H1 (cell line): ENCODE measurements at regions not wholly inside any gene's neighbourhood (a gene's known extent, or its start where the extent isn't known, plus 50 kb on each side); places are given as distances from the start of the nearest gene placed in this dataset.

ENCODE experiments used
- CTCF ChIA-PET: fragments of 300-600 bp; sonication (Branson Sonifier 250); formaldehyde crosslinking; loops from one replicate; lab custom pipeline; 2021; ENCODE audit not compliant: partially characterized antibody; lab: Charles Lee
- POLR2A ChIA-PET: fragments of 300-600 bp; sonication (Branson Sonifier 250); formaldehyde crosslinking; loops from one replicate; lab custom pipeline; 2021; ENCODE audit warnings: inconsistent platforms; ENCODE audit not compliant: partially characterized antibody; lab: Charles Lee
- DNase-seq, 2 experiments: peaks; one replicate each; pipeline versions ENCODE4 v3.0.0 to v3.0.0-alpha.2; 2010 to 2022; ENCODE audit warnings: low spot score in 2 of 2, low read depth in 1 of 2, mixed read lengths in 1 of 2
- FAIRE-seq: peaks from 2 replicates; lab custom pipeline; 2011; peaks lifted over from hg19 to GRCh38; lab: Jason Lieb, UNC
- H2AFZ ChIP-seq: 2 replicates; pipeline ENCODE4 v1.8.1; 2012; ENCODE audit warnings: low read length, inconsistent platforms
- H2AK5ac ChIP-seq: 2 replicates; pipeline ENCODE4 v1.6.1; 2013; ENCODE audit warnings: low read depth, low read length
- H2BK120ac ChIP-seq: replicated peaks from 2 replicates; pipeline ENCODE3; 2013; ENCODE audit warnings: low read depth, low read length, inconsistent platforms
- H2BK12ac ChIP-seq: 2 replicates; pipeline ENCODE4 v1.6.1; 2013; ENCODE audit warnings: low read depth, low read length
- H2BK15ac ChIP-seq: 2 replicates; pipeline ENCODE4 v1.6.1; 2013; ENCODE audit warnings: low read length
- H2BK20ac ChIP-seq: 2 replicates; pipeline ENCODE4 v1.6.1; 2013; ENCODE audit warnings: low read length
- H2BK5ac ChIP-seq: 2 replicates; pipeline ENCODE4 v1.6.1; 2013; ENCODE audit warnings: low read depth, low read length
- H3K14ac ChIP-seq: 2 replicates; pipeline ENCODE4 v1.6.1; 2013; ENCODE audit warnings: inconsistent platforms; ENCODE audit not compliant: insufficient read length
- H3K18ac ChIP-seq: 2 replicates; pipeline ENCODE4 v1.6.1; 2013; ENCODE audit warnings: low read length; ENCODE audit errors: extremely low read depth
- H3K23ac ChIP-seq: 2 replicates; pipeline ENCODE4 v1.6.1; 2013; ENCODE audit warnings: inconsistent platforms; ENCODE audit not compliant: insufficient read length
- H3K23me2 ChIP-seq: 2 replicates; pipeline ENCODE4 v1.6.1; 2013; ENCODE audit warnings: low read depth, low read length
- H3K27ac ChIP-seq: 2 replicates; pipeline ENCODE4 v1.6.1; 2011; ENCODE audit warnings: low read depth, low read length, inconsistent platforms
- H3K27me3 ChIP-seq, 4 experiments: replicated peaks in 1 of 4; 1 replicate in 1 of 4; 2 replicates in 3 of 4; pipeline versions ENCODE4 v1.6.1 to v1.8.1; 2011 to 2013; ENCODE audit warnings: low read length in 3 of 4, mild to moderate bottlenecking in 3 of 4, inconsistent platforms in 2 of 4, mixed read lengths in 2 of 4, moderate library complexity in 1 of 4; ENCODE audit not compliant: control insufficient read depth in 3 of 4, insufficient read depth in 3 of 4; ENCODE audit errors: extremely low read depth in 1 of 4
- H3K36me3 ChIP-seq, 4 experiments: 2 replicates each; pipeline versions ENCODE4 v1.6.1 to v1.8.1; 2011 to 2013; ENCODE audit warnings: mild to moderate bottlenecking in 4 of 4, low read length in 3 of 4, moderate library complexity in 2 of 4, control low read depth in 1 of 4, inconsistent platforms in 1 of 4; ENCODE audit not compliant: insufficient read depth in 4 of 4, control insufficient read depth in 2 of 4
- H3K4ac ChIP-seq: replicated peaks from 2 replicates; pipeline ENCODE3; 2013; ENCODE audit warnings: low read length, low read depth, mixed read lengths, inconsistent platforms; ENCODE audit not compliant: insufficient read length
- H3K4me1 ChIP-seq, 4 experiments: replicated peaks in 1 of 4; 1 replicate in 1 of 4; 2 replicates in 3 of 4; pipeline versions ENCODE4 v1.6.1 to v1.8.1; 2011 to 2013; ENCODE audit warnings: low read length in 3 of 4, inconsistent platforms in 2 of 4, mixed read lengths in 1 of 4; ENCODE audit not compliant: insufficient read depth in 4 of 4, control insufficient read depth in 3 of 4
- H3K4me2 ChIP-seq, 2 experiments: 2 replicates each; pipeline versions ENCODE4 v1.6.1 to v1.8.1; 2011 to 2013; ENCODE audit warnings: low read depth in 2 of 2, low read length in 2 of 2, control low read depth in 1 of 2, inconsistent platforms in 1 of 2, mild to moderate bottlenecking in 1 of 2; ENCODE audit not compliant: insufficient read depth in 1 of 2
- H3K4me3 ChIP-seq, 4 experiments: fragments of 200-600, 300-600 bp in 1 of 4; sonication (generic), shearing (Covaris generic), sonication (Bioruptor Twin) in 1 of 4; 2 replicates each; pipeline versions ENCODE4 v1.5.1 to v1.8.1; 2011 to 2016; ENCODE audit warnings: low read length in 4 of 4, low read depth in 3 of 4, control low read depth in 2 of 4, inconsistent platforms in 2 of 4, mild to moderate bottlenecking in 2 of 4, mixed read lengths in 1 of 4, moderate library complexity in 1 of 4; ENCODE audit not compliant: insufficient read depth in 2 of 4; ENCODE audit errors: extremely low read depth in 1 of 4
- H3K56ac ChIP-seq: replicated peaks from 2 replicates; pipeline ENCODE3; 2013; ENCODE audit warnings: low read depth, mild to moderate bottlenecking, mixed read lengths, low read length, inconsistent platforms; ENCODE audit not compliant: insufficient read length
- H3K79me1 ChIP-seq: 2 replicates; pipeline ENCODE4 v1.6.1; 2013; ENCODE audit warnings: low read depth, low read length, control low read depth
- H3K79me2 ChIP-seq, 2 experiments: 2 replicates each; pipeline versions ENCODE4 v1.6.1 to v1.8.1; 2012 to 2013; ENCODE audit warnings: low read length in 2 of 2, mild to moderate bottlenecking in 2 of 2, inconsistent platforms in 1 of 2; ENCODE audit not compliant: insufficient read depth in 2 of 2, control insufficient read depth in 1 of 2
- H3K9ac ChIP-seq, 4 experiments: replicated peaks in 1 of 4; 1 replicate in 1 of 4; 2 replicates in 3 of 4; pipeline versions ENCODE4 v1.6.1 to v1.8.1; 2011 to 2013; ENCODE audit warnings: low read depth in 3 of 4, low read length in 3 of 4, control low read depth in 2 of 4, mild to moderate bottlenecking in 2 of 4, moderate library complexity in 2 of 4, inconsistent platforms in 1 of 4; ENCODE audit errors: extremely low read depth in 1 of 4
- H3K9me3 ChIP-seq, 2 experiments: 2 replicates each; pipeline versions ENCODE4 v1.6.1 to v1.8.1; 2012 to 2013; ENCODE audit warnings: mild to moderate bottlenecking in 2 of 2, moderate library complexity in 2 of 2, control low read depth in 1 of 2, inconsistent platforms in 1 of 2, low read depth in 1 of 2, low read length in 1 of 2, mixed read lengths in 1 of 2; ENCODE audit not compliant: insufficient read depth in 2 of 2
- H4K20me1 ChIP-seq, 2 experiments: replicated peaks in 1 of 2; 2 replicates each; pipeline versions ENCODE3 to v1.8.1; 2011 to 2013; ENCODE audit warnings: inconsistent platforms in 2 of 2, low read length in 2 of 2, mild to moderate bottlenecking in 1 of 2; ENCODE audit not compliant: insufficient read depth in 2 of 2, control insufficient read depth in 1 of 2
- H4K5ac ChIP-seq: 2 replicates; pipeline ENCODE4 v1.6.1; 2013; ENCODE audit warnings: low read length, low read depth, mixed read lengths, inconsistent platforms; ENCODE audit not compliant: insufficient read length
- H4K8ac ChIP-seq: 2 replicates; pipeline ENCODE4 v1.8.0; 2013; ENCODE audit warnings: mild to moderate bottlenecking, moderate library complexity, low read length, inconsistent platforms; ENCODE audit not compliant: insufficient read depth; ENCODE audit errors: extremely low read depth
- H4K91ac ChIP-seq: replicated peaks from 2 replicates; pipeline ENCODE3; 2013; ENCODE audit warnings: low read length, mixed read lengths, inconsistent platforms; ENCODE audit not compliant: insufficient read length
- BCL11A ChIP-seq, 2 experiments: IDR thresholded peaks; one replicate each; pipeline ENCODE4 v1.6.1; 2011; ENCODE audit warnings: low read depth in 2 of 2, low read length in 2 of 2, mild to moderate bottlenecking in 2 of 2
- CHD1 ChIP-seq: IDR thresholded peaks from 2 replicates; pipeline ENCODE4 v1.6.1; 2012; ENCODE audit warnings: low read depth, low read length, improper control_type of control experiment
- CTBP2 ChIP-seq: IDR thresholded peaks from 2 replicates; pipeline ENCODE4 v1.7.0; 2011; ENCODE audit warnings: borderline replicate concordance, mild to moderate bottlenecking, moderate library complexity, mixed read lengths, low read length; ENCODE audit not compliant: insufficient read depth, insufficient read length
- EGR1 ChIP-seq: IDR thresholded peaks from 2 replicates; pipeline ENCODE4 v1.6.1; 2011; ENCODE audit warnings: low read depth, low read length, borderline replicate concordance
- GTF2F1 ChIP-seq: IDR thresholded peaks from 2 replicates; pipeline ENCODE4 v1.6.1; 2012; ENCODE audit warnings: low read depth, low read length, improper control_type of control experiment, borderline replicate concordance
- POLR2A ChIP-seq, 2 experiments: IDR thresholded peaks; 1 replicate in 1 of 2; 2 replicates in 1 of 2; pipeline ENCODE4 v1.6.1; 2011; ENCODE audit warnings: low read depth in 2 of 2, low read length in 2 of 2, mild to moderate bottlenecking in 2 of 2; ENCODE audit errors: control extremely low read depth in 1 of 2
- SIRT6 ChIP-seq: IDR thresholded peaks from one replicate; pipeline ENCODE4 v1.7.1; 2012; ENCODE audit warnings: low read length, inconsistent platforms

DNA sequence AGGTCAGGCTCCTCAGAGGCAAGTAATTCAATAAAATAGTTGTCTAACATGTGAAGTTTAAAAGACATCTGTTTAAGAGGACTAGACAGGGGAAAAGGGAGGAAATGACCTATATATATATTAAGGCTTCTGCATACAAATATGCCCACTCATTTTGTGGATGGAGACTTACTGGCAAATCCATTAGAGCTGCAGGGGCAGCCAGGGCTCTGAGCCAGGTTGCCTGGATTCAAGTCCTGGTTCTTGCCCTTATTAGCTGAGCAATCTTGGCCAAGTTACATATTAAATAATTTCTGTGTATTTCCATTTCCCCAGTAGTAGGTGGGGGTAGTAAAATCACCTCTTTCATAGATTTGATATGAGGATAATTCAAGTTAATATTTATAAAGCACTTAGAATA, 287.0 kb upstream of the RIMS1 start:
- no peaks in the 10 kb centered on the region for H3K4me1 ChIP-seq
- no peak overlapping the region for H2BK15ac ChIP-seq
- POLR2A ChIA-PET, result interaction anchor here (1.3 kb wide), 1 partner anchor 15 kb away, joined by 3 read pairs; no protein-coding TSS in a partner anchor
- peaks cover 0 to 1% (median 0%) of the 10 kb centered on the region in 4 experiments; a peak in 1 of 7 replicates for H3K27me3 ChIP-seq
- no peaks in the 10 kb centered on the region for H3K79me1 ChIP-seq
- no peak overlapping the region for H2BK120ac ChIP-seq
- no peaks in the 10 kb centered on the region for H3K23me2 ChIP-seq
- CTCF ChIA-PET, result interaction anchor here (0.6 to 1.2 kb wide), 4 partner anchors 21 to 457 kb away, joined by 3 to 5 read pairs (median 4); no protein-coding TSS in a partner anchor
- no peak overlapping the region for H3K18ac ChIP-seq
- H4K5ac ChIP-seq, result no peak overlapping the region
- H4K8ac ChIP-seq, result no peak overlapping the region
- no peaks in the 10 kb centered on the region for H4K20me1 ChIP-seq
- no peaks in the 10 kb centered on the region for H3K79me2 ChIP-seq
- H2BK12ac ChIP-seq, result no peak overlapping the region
- no peak overlapping the region for H3K27ac ChIP-seq
- FAIRE-seq, result no peak
- H3K23ac ChIP-seq, result no peak overlapping the region
- H2AK5ac ChIP-seq, result no peak overlapping the region
- no peak overlapping the region for H3K4ac ChIP-seq
- DNase-seq, result no peak
- no peak overlapping the region for H3K4me2 ChIP-seq
- H2BK20ac ChIP-seq, result no peak overlapping the region
- H3K9ac ChIP-seq, result no peak overlapping the region
- no peak overlapping the region for H2AFZ ChIP-seq
- H3K36me3 ChIP-seq, result no peaks in the 10 kb centered on the region
- no peak overlapping the region for H3K4me3 ChIP-seq
- H2BK5ac ChIP-seq, result no peak overlapping the region
- no peak overlapping the region for H4K91ac ChIP-seq
- H3K9me3 ChIP-seq, result no peaks in the 10 kb centered on the region
- no peak overlapping the region for H3K56ac ChIP-seq
- H3K14ac ChIP-seq, result no peak overlapping the region
- TF ChIP-seq SIRT6 (no peak), EGR1 (no peak), CHD1 (no peak), POLR2A (IDR thresholded peaks at IDR 0.05; ENCODE audit: control extremely low read depth in 1 of 2, low read depth in 2 of 2, low read length in 2 of 2) (no peak), BCL11A (IDR thresholded peaks at IDR 0.05; ENCODE audit: low read depth in 2 of 2, low read length in 2 of 2) (no peak), GTF2F1 (no peak), CTBP2 (no peak)
